WI38 (cell line): ENCODE measurements at regions not wholly inside any gene's neighbourhood (a gene's known extent, or its start where the extent isn't known, plus 50 kb on each side); places are given as distances from the start of the nearest gene placed in this dataset.
"Not testable (repeated sequence)": the region's sequence is repeated elsewhere in the genome, so short reads cannot be mapped to it uniquely, and the experiment has no call there.

ENCODE experiments used
- H3K4me3 ChIP-seq: 2 replicates; pipeline ENCODE4 v1.5.1; 2011; ENCODE audit warnings: low read depth, mild to moderate bottlenecking, control low read depth, low read length
- TF ChIP-seq, protein P1 (sequence below): IDR thresholded peaks from 2 replicates; pipeline ENCODE4 v1.5.1; 2012; ENCODE audit warnings: low read depth, mild to moderate bottlenecking, control low read depth, low read length

DNA sequence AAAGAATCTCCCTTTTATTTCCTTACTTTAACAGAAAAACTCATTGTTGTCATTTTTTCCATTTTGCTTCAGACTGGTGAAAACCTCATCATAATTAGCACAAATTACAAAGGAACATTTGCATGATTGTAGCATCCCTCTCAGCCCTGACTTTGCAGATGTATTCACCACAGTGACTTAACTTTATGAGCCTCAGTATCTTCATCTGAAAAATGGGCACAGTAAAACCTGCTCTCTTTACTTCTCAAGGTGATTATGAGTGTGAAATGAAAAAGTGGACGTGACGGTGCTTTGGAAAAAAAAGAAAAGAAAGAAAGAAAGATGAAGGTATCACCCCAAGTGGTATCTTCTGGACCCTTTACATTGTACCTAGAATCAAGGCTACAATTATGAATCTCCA is 193.4 kb upstream of the TOX3 start:
- no peak overlapping the region for H3K4me3 ChIP-seq
- TF ChIP-seq, protein P1, sequence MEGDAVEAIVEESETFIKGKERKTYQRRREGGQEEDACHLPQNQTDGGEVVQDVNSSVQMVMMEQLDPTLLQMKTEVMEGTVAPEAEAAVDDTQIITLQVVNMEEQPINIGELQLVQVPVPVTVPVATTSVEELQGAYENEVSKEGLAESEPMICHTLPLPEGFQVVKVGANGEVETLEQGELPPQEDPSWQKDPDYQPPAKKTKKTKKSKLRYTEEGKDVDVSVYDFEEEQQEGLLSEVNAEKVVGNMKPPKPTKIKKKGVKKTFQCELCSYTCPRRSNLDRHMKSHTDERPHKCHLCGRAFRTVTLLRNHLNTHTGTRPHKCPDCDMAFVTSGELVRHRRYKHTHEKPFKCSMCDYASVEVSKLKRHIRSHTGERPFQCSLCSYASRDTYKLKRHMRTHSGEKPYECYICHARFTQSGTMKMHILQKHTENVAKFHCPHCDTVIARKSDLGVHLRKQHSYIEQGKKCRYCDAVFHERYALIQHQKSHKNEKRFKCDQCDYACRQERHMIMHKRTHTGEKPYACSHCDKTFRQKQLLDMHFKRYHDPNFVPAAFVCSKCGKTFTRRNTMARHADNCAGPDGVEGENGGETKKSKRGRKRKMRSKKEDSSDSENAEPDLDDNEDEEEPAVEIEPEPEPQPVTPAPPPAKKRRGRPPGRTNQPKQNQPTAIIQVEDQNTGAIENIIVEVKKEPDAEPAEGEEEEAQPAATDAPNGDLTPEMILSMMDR = no peak

DNA sequence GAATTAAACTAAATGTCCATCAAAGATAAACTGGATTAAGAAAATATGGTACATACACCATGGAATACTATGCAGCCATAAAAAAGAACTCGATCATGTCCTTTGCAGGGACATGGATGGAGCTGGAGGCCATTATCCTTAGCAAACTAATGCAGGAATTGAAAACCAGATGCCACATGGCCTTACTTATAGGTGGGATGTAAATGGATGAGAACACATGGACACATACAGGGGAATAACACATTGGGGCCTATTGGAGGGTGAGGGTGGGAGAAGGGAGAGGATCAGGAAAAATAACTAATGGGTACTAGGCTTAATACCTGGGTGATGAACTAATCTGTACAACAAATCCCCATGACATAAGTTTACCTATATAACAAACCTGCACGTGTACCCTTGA is 192.0 kb upstream of the TOX3 start:
- H3K4me3 ChIP-seq = not testable (repeated sequence)

DNA sequence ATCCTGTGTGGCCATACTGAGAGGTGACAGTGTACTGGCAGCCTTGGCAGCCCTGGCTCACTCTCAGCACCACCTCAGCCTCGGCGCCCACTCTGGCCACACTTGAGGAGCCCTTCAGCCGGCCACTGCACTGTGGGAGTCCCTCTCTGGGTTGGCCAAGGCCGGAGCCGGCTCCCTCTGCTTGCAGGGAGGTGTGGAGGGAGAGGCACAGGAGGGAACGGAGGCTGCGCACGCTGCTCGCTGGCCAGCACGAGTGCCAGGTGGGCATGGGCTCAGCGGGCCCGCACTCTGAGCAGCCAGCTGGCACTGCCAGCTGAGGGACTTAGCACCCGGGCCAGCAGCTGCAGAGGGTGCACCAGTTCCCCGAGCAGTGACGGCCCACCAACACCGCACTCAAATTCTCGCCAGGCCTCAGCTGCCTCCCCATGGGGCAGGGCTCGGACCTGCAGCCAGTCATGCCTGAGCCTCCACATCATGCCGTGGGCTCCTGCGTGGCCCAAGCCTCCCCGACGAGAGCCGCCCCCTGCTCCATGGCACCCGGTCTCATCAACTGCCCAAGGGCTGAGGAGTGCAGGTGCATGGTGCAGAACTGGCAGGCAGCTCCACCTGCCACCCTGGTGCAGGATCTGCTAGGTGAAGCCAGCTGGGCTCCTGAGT is 184.4 kb upstream of the TOX3 start:
- TF ChIP-seq, protein P1 = no peak
- no peak overlapping the region for H3K4me3 ChIP-seq

DNA sequence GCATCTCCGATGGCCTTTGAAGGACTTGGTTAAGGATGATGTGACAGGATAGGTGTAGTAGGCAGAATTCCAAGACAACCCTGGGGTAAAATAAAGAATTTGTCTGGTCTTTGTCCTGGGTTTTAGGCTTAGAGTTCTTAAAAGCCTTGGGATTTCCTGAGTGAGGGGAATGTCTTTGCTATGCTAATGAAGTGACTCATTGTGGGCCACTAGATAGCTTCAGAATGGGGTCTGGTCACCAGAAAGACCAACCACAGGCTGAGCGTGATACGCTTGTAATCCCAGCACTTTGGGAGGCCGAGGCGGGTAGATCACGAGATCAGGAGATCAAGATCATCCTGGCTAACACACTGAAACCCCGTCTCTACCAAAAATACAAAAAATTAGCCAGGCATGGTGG is 182.8 kb upstream of the TOX3 start:
- no peak overlapping the region for H3K4me3 ChIP-seq
- TF ChIP-seq, protein P1 = no peak

DNA sequence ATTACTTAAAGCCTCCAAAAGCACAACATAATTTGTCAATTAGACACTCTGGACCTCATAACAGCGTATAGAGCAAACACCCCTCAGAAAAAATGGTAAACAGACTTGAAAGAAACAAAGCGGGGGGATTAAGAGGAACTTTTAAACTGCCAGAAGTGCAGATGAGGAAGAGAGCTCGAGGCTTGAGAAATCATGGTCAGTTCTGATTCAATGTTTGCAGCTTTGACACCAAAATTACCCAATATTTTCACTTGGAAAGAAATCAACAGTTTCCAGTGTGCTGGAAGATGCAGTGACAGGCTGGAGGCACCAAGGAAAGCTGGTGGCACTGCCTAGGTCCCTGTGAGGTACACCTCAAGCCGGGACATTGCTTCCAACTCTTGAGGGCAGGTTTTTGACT is 180.9 kb upstream of the TOX3 start:
- TF ChIP-seq, protein P1 = no peak

DNA sequence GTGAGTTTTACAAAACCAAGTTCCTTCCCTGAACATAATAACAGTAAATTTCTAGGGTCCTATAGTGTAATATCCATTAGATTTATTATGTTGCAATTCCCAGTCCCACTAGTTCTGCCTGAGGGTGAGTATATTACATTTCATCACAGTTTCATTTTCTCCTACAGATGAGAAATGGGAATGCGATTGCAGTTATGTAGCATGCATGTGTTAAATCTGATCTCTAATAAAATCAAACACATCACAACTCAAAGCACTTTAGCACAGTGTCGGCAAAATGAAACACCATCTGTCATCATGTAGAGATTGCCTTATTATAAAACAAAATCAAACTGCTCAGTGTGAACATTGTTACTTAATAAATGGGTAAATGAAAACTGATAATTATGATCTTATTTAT is 180.5 kb upstream of the TOX3 start:
- TF ChIP-seq, protein P1 = no peak
- no peak overlapping the region for H3K4me3 ChIP-seq

More for the DNA sequence above, 180.9 kb upstream of the TOX3 start:
- H3K4me3 ChIP-seq = no peak overlapping the region

DNA sequence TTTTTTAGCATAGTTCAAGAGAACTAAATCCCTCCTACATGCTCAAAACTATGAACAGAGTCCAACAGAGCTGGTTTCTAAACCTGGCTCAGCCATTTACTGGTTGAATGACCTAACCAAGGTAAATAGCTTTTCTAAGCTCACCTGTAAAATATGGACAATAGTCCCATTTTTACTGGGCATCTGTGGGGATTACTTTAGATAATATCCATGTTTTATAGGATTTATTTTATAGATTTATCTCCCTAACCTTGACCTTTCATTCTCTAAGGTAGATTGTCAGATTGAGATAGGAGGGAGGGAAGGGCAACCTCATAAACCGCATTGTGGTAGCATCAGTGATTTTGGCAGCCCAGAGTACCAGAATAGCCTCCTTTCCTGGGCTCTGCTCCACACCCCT is 178.5 kb upstream of the TOX3 start:
- no peak overlapping the region for H3K4me3 ChIP-seq
- TF ChIP-seq, protein P1 = no peak

DNA sequence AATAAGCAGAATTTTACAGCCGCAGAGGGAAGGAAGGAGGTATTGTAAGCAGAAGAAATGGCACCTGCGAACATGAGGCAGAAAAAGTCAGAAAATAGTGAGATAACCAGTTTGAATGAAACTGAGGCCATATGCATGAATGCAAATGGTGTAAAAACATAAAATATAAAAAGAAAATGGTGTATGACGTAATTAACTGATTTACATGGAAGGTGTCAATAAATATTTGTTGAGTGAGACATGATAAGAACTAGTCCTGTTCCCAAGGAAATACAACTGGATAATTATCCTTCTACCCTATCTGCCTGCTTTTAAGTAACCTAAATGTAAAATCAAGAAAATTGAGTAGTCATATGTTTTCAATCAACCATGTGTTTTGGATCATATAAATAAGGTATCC is 178.1 kb upstream of the TOX3 start:
- no peak overlapping the region for H3K4me3 ChIP-seq
- TF ChIP-seq, protein P1 = no peak
